H9 (cell line): ENCODE measurements at regions not wholly inside any gene's neighbourhood (a gene's known extent, or its start where the extent isn't known, plus 50 kb on each side); places are given as distances from the start of the nearest gene placed in this dataset.

Experiments used
- DNase-seq: peaks from one replicate; pipeline ENCODE4 v3.0.0-alpha.2; 2017
- H2AFZ ChIP-seq: one replicate; pipeline ENCODE4 v1.6.1; 2013; ENCODE audit warnings: mild to moderate bottlenecking, low read length, control low read depth, moderate library complexity
- H2AK5ac ChIP-seq: 2 replicates; pipeline ENCODE4 v1.6.1; 2013; ENCODE audit warnings: low read length, control low read depth, mixed read lengths; ENCODE audit not compliant: insufficient read length
- H2BK120ac ChIP-seq: one replicate; pipeline ENCODE4 v1.6.1; 2013; ENCODE audit warnings: low read depth, mild to moderate bottlenecking, low read length, control low read depth, inconsistent platforms; ENCODE audit not compliant: poor library complexity, severe bottlenecking
- H2BK12ac ChIP-seq: 2 replicates; pipeline ENCODE4 v1.6.1; 2013; ENCODE audit warnings: low read length, control low read depth, mixed read lengths, low read depth; ENCODE audit not compliant: insufficient read length
- H2BK15ac ChIP-seq: 2 replicates; pipeline ENCODE4 v1.6.1; 2013; ENCODE audit warnings: low read depth, low read length, control low read depth
- H2BK20ac ChIP-seq: one replicate; pipeline ENCODE4 v1.6.1; 2013; ENCODE audit warnings: low read depth, mild to moderate bottlenecking, low read length, control low read depth, inconsistent platforms; ENCODE audit not compliant: poor library complexity, severe bottlenecking
- H2BK5ac ChIP-seq: 2 replicates; pipeline ENCODE4 v1.6.1; 2013; ENCODE audit warnings: low read length, control low read depth, mixed read lengths; ENCODE audit not compliant: insufficient read length
- H3K14ac ChIP-seq: 2 replicates; pipeline ENCODE4 v1.6.1; 2013; ENCODE audit warnings: low read length, control low read depth; ENCODE audit not compliant: insufficient read depth
- H3K18ac ChIP-seq: 2 replicates; pipeline ENCODE4 v1.6.1; 2013; ENCODE audit warnings: low read depth, mild to moderate bottlenecking, mixed read lengths, low read length, control low read depth; ENCODE audit not compliant: insufficient read length
- H3K23ac ChIP-seq: 2 replicates; pipeline ENCODE4 v1.6.1; 2013; ENCODE audit warnings: low read length, control low read depth, mixed read lengths, low read depth; ENCODE audit not compliant: insufficient read length
- H3K23me2 ChIP-seq: 2 replicates; pipeline ENCODE4 v1.6.1; 2013; ENCODE audit warnings: low read depth, mild to moderate bottlenecking, mixed read lengths, low read length, control low read depth; ENCODE audit not compliant: insufficient read length, poor library complexity, severe bottlenecking
- H3K27ac ChIP-seq: 2 replicates; pipeline ENCODE4 v1.5.1; 2013; ENCODE audit warnings: low read length, control low read depth, mixed read lengths, low read depth; ENCODE audit not compliant: insufficient read length
- H3K27me3 ChIP-seq: 2 replicates; pipeline ENCODE4 v1.6.1; 2013; ENCODE audit warnings: low read length, control low read depth, inconsistent platforms; ENCODE audit not compliant: insufficient read depth
- H3K4ac ChIP-seq: 2 replicates; pipeline ENCODE4 v1.6.1; 2013; ENCODE audit warnings: low read depth, mild to moderate bottlenecking, control low read depth, inconsistent platforms, low read length, moderate library complexity
- H3K4me1 ChIP-seq: 2 replicates; pipeline ENCODE4 v1.6.1; 2013; ENCODE audit warnings: low read length, control low read depth, inconsistent platforms; ENCODE audit not compliant: insufficient read depth
- H3K4me2 ChIP-seq: 2 replicates; pipeline ENCODE4 v1.6.1; 2013; ENCODE audit warnings: low read length, control low read depth, mixed read lengths; ENCODE audit not compliant: insufficient read length, insufficient read depth
- H3K56ac ChIP-seq: 2 replicates; pipeline ENCODE4 v1.6.1; 2013; ENCODE audit warnings: low read depth, mild to moderate bottlenecking, mixed read lengths, low read length, control low read depth; ENCODE audit not compliant: insufficient read length
- H3K79me1 ChIP-seq: 2 replicates; pipeline ENCODE4 v1.6.1; 2013; ENCODE audit warnings: low read depth, mild to moderate bottlenecking, moderate library complexity, low read length, control low read depth, inconsistent platforms; ENCODE audit not compliant: insufficient read depth, poor library complexity, severe bottlenecking
- H3K79me2 ChIP-seq: 2 replicates; pipeline ENCODE4 v1.6.1; 2013; ENCODE audit warnings: low read length, control low read depth, inconsistent platforms; ENCODE audit not compliant: insufficient read depth
- H3K9ac ChIP-seq: 2 replicates; pipeline ENCODE4 v1.6.1; 2013; ENCODE audit warnings: low read length, control low read depth, mixed read lengths; ENCODE audit not compliant: insufficient read length; ENCODE audit errors: extremely low read depth
- H3K9me3 ChIP-seq: one replicate; pipeline ENCODE4 v1.6.1; 2013; ENCODE audit warnings: low read depth, low read length, inconsistent platforms; ENCODE audit not compliant: control insufficient read depth
- H3T11ph ChIP-seq: one replicate; pipeline ENCODE4 v1.6.1; 2013; ENCODE audit warnings: mild to moderate bottlenecking, low read length, control low read depth, inconsistent platforms
- H4K20me1 ChIP-seq: one replicate; pipeline ENCODE4 v1.6.1; 2013; ENCODE audit not compliant: control insufficient read depth, insufficient read length, insufficient read depth
- H4K5ac ChIP-seq: 2 replicates; pipeline ENCODE4 v1.6.1; 2013; ENCODE audit warnings: low read depth, mild to moderate bottlenecking, mixed read lengths, low read length, control low read depth; ENCODE audit not compliant: insufficient read length
- H4K8ac ChIP-seq: replicated peaks from 2 replicates; pipeline ENCODE4 v1.6.1; 2013; ENCODE audit warnings: low read length, control low read depth, mixed read lengths, low read depth; ENCODE audit not compliant: insufficient read length
- H4K91ac ChIP-seq: 2 replicates; pipeline ENCODE4 v1.6.1; 2013; ENCODE audit warnings: low read depth, mild to moderate bottlenecking, moderate library complexity, mixed read lengths, low read length, control low read depth; ENCODE audit not compliant: insufficient read length
- H3K27ac Mint-ChIP-seq, 3 experiments: 2 replicates in 2 of 3; 3 replicates in 1 of 3; pipeline ENCODE4 v1.8.0; 2020 to 2021; ENCODE audit warnings: mixed read lengths in 3 of 3, mild to moderate bottlenecking in 1 of 3, moderate library complexity in 1 of 3
- H3K27me3 Mint-ChIP-seq: 2 replicates; pipeline ENCODE4 v1.8.0; 2021; ENCODE audit warnings: low read depth, mild to moderate bottlenecking, moderate library complexity, mixed read lengths
- H3K36me3 Mint-ChIP-seq, 3 experiments: 2 replicates in 2 of 3; 3 replicates in 1 of 3; pipeline ENCODE4 v1.8.0; 2020 to 2021; ENCODE audit warnings: low read depth in 3 of 3, mixed read lengths in 3 of 3; ENCODE audit not compliant: insufficient read depth in 1 of 3
- H3K4me1 Mint-ChIP-seq, 2 experiments: 2 replicates each; pipeline ENCODE4 v1.8.0; 2020; ENCODE audit warnings: mixed read lengths in 2 of 2
- H3K4me3 Mint-ChIP-seq, 2 experiments: 2 replicates in 1 of 2; 3 replicates in 1 of 2; pipeline ENCODE4 v1.8.0; 2020 to 2021; ENCODE audit warnings: mild to moderate bottlenecking in 2 of 2, mixed read lengths in 2 of 2, moderate library complexity in 1 of 2
- H3K9me3 Mint-ChIP-seq, 2 experiments: 2 replicates in 1 of 2; 3 replicates in 1 of 2; pipeline ENCODE4 v1.8.0; 2020; ENCODE audit warnings: mild to moderate bottlenecking in 2 of 2, mixed read lengths in 2 of 2, moderate library complexity in 1 of 2
- WGBS: extraction: QIAGEN DNeasy Blood & Tissue Kit; methylation state at CpG from one replicate; pipeline ENCODE4 v1.1.7; 2013; ENCODE audit warnings: missing lambda C conversion rate, low lambda C conversion rate, mixed read lengths; ENCODE audit not compliant: insufficient read length; ENCODE audit errors: extremely low coverage; 5-methylcytosine and 5-hydroxymethylcytosine counted together
- TF ChIP-seq, protein P1 (sequence below): fragments of 200-600 bp; sonication (generic); conservative IDR thresholded peaks from 3 replicates; pipeline ENCODE4 v1.8.0; 2021; ENCODE audit warnings: antibody characterized with exemption, mild to moderate bottlenecking

DNA sequence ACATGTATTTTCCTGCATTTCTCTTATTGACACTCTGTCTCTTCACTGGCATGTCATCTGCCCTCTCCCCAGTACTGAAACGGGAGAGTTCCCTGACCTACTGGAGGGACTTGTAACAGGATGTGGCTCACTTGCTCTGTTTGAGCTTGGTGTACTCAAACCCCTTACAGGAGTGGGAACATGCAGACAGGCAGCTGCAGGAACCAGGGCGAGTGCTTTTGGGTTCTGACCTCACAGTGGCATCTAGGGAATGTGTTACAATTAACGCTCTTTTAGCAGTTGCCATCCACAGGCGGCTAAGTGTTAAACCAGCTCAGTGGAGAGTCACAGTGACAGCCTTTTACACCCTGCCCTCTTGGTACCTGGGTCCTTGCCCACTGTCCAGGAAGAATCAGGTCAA, 300.3 kb upstream of the GRAMD2B start:
- Histone ChIP-seq H3K9me3 (no peaks in the 10 kb centered on the region), H2BK15ac (no peak overlapping the region), H4K8ac (no peak overlapping the region), H3K27ac (no peak overlapping the region), H3K4me2 (no peak overlapping the region), H3T11ph (no peak overlapping the region), H2BK120ac (no peak overlapping the region), H3K18ac (no peak overlapping the region), H3K56ac (no peak overlapping the region), H3K23me2 (no peaks in the 10 kb centered on the region), H3K27me3 (no peaks in the 10 kb centered on the region), H2BK12ac (no peak overlapping the region), H4K91ac (no peak overlapping the region), H3K79me1 (no peaks in the 10 kb centered on the region), H2BK20ac (no peak overlapping the region), H3K79me2 (no peaks in the 10 kb centered on the region), H3K4me1 (peaks cover 11% of the 10 kb centered on the region; the same call in 1 of the 2 replicates), H2BK5ac (no peak overlapping the region), H3K4ac (no peak overlapping the region), H4K5ac (no peak overlapping the region), H3K23ac (no peak overlapping the region), H3K14ac (no peak overlapping the region), H2AFZ (peak overlapping the region; percentile 78), H4K20me1 (no peaks in the 10 kb centered on the region), H3K9ac (no peak overlapping the region), H2AK5ac (no peak overlapping the region)
- H3K4me1 Mint-ChIP-seq = peaks cover 42 to 43% of the 10 kb centered on the region in 2 experiments
- peak; percentile 68 for DNase-seq
- H3K27ac Mint-ChIP-seq = peak overlapping the region in 1 of 3 experiments; percentile 36; a peak in 2 of 7 replicates
- no peaks in the 10 kb centered on the region for H3K27me3 Mint-ChIP-seq
- TF ChIP-seq, protein P1, sequence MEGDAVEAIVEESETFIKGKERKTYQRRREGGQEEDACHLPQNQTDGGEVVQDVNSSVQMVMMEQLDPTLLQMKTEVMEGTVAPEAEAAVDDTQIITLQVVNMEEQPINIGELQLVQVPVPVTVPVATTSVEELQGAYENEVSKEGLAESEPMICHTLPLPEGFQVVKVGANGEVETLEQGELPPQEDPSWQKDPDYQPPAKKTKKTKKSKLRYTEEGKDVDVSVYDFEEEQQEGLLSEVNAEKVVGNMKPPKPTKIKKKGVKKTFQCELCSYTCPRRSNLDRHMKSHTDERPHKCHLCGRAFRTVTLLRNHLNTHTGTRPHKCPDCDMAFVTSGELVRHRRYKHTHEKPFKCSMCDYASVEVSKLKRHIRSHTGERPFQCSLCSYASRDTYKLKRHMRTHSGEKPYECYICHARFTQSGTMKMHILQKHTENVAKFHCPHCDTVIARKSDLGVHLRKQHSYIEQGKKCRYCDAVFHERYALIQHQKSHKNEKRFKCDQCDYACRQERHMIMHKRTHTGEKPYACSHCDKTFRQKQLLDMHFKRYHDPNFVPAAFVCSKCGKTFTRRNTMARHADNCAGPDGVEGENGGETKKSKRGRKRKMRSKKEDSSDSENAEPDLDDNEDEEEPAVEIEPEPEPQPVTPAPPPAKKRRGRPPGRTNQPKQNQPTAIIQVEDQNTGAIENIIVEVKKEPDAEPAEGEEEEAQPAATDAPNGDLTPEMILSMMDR = no peak
- no peaks in the 10 kb centered on the region; a peak in 1 of 7 replicates for H3K36me3 Mint-ChIP-seq
- no peaks in the 10 kb centered on the region for H3K9me3 Mint-ChIP-seq
- H3K4me3 Mint-ChIP-seq = no peak overlapping the region
- WGBS = no CpG with 5 or more reads among the region's 4 CpGs
